CMK (cell line): ENCODE measurements at regions not wholly inside any gene's neighbourhood (a gene's known extent, or its start where the extent isn't known, plus 50 kb on each side); places are given as distances from the start of the nearest gene placed in this dataset.

Experiments
- DNase-seq: peaks from one replicate; pipeline ENCODE4 v3.0.0-alpha.2; 2010; ENCODE audit warnings: low read depth

DNA sequence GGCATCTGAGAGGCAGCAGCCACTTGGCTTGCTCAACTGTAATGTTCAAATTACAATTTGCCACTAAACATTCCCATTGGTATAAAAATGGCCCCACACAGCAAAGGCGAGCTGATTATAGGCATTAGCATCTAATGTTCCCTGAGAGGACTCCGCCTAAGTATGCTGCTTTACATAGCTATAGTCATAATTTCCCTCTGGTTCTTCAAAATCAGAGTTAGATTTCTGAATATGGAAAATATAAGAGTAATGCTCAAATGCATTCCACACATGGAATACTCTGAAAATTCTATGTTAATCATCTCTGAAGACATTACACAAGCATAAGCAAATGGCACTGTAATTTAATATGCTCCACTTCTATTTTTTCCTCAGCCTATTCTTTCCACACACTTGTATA, 83.7 kb upstream of the BTG1 start:
- DNase-seq, result no peak

- no peak for DNase-seq
Measured at GRCh38 chr12:92226961-92227360, 81.3 kb upstream of the BTG1 start.

GRCh38 chr12:92226071-92226661, 80.5 kb upstream of the BTG1 start:
- no peak for DNase-seq

GRCh38 chr12:92224685-92225331, 79.2 kb upstream of the BTG1 start:
- DNase-seq, result no peak

- no peak for DNase-seq
Measured at GRCh38 chr12:92223481-92223880, 77.8 kb upstream of the BTG1 start.

- DNase-seq, result no peak
Measured at GRCh38 chr12:92221656-92222315, 76.1 kb upstream of the BTG1 start.

- no peak for DNase-seq
Measured at GRCh38 chr12:92218394-92219077, 72.9 kb upstream of the BTG1 start.

DNA sequence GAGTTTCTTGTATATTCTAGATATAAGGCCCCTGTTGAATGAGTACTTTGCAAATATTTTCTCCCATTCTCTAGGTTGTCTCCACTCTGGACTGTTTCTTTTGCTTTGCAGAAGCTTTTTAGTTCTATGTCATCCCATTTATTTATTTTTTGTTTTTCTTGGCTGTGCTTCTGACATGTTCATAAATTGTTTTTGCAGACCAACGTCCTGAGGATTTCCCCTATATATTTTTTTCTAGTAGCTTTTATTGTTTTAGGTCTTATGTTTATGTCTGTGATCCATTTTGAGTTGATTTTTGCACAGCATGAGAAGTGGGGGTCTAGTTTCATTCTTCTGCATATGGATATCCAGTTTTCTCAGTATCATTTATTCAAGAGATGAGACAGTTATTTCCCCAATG, 70.4 kb upstream of the BTG1 start:
- DNase-seq, result no peak

- DNase-seq, result no peak
Measured at GRCh38 chr12:92215358-92215757, 69.7 kb upstream of the BTG1 start.

GRCh38 chr12:92213166-92213565, 67.5 kb upstream of the BTG1 start:
- no peak for DNase-seq

DNA sequence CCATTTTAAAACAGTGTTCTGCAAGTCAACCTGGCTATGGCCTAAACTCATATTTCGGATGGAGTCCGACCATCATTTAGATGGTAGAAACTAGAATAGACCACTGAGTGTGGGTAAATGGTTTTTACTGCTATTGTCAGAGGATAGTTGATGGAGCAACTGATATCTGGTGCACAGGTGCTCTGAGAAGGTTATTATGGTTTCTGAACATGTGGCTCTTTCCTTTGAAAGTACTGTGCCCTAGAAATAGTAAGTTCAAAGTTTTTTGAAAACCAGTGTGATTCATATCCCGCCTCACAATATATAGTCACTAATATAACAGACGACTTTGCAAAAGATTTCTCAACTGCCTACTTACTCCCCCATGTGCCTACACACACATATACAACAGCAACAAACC, 64.4 kb upstream of the BTG1 start:
- DNase-seq, result no peak

GRCh38 chr12:92208613-92209121, 63.0 kb upstream of the BTG1 start:
- DNase-seq, result no peak

DNA sequence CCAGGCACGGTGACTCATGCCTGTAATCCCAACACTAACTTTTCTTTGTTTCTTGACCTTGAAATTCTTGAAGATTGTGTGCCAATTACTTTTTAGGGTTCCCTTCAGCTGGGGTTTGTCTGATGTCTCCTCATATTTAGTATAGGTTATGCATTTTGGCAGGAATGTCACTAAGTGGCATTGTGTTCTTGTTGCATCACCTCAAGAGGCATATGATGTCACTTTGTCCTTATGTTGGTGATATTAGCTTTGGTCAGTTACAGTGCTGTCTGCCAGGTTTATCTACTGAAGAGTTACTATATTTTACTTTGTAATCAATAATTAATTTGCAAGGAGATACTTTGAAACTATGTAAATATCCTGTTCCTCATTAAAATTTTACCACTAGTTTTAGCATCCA, 61.0 kb upstream of the BTG1 start:
- DNase-seq, result no peak

DNA sequence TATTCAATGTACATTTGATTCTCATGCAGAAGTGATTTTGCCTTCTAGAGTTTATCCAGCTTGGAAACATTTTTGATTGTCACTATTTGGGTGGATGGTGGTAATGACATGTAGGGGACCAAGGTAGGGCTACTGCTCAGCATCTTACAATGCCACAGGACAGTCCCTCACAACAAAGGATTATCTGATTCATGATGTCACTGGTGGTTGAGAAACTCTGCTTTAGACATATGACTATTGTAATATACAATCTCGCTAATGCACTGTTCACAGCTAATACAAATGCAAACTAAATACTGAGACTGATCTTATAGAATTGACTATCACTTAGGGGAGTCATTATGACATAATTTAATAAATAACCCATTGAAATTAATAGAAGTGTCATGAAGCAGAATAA, 60.4 kb upstream of the BTG1 start:
- no peak for DNase-seq

DNA sequence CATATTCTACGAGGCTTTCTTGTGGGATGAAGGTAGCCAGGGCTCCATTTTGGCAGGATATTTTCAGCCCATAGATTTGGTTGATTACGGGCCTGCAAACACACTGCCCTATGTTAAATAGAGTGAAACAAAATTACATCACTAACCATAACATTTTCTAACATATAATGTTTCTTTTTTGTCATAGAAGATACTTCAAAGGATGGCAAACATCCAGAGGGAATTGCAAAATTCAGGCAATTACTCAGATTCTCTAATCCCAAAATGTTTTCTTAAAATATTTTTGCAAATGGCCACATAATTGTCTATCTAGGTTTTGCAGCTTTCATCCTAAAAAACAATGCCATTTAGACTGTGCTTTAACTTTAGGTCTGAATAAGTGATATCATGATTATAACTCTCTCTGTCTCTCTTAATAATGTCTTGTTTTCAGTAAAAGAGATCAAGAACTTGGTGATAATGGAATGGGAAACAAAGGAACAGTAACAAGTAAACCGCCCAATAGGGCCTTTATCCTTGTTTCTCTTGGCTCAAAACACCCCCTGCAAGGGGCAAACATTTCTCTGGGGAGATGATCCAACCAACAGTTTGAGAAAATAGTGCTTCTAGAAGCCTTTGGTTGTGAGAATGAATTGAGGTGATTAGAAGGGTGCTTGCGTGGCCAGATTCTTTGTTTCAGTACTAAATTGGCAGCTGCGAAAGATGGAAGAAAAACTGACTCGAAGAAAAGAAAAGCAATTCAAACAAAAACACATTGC, 54.4 kb upstream of the BTG1 start:
- no peak for DNase-seq

- DNase-seq, result no peak
Measured at GRCh38 chr12:92197815-92198214, 52.2 kb upstream of the BTG1 start.

- no peak for DNase-seq
Measured at GRCh38 chr12:92196368-92196767, 50.7 kb upstream of the BTG1 start.
